ENCODE measurements at regions not wholly inside any gene's neighbourhood (a gene's known extent, or its start where the extent isn't known, plus 50 kb on each side); places are given as distances from the start of the nearest gene placed in this dataset.

GRCh38 chr12:78683626-78684025, 180.9 kb upstream of the SYT1 start:
- TF ChIP-seq CTCF (IDR thresholded peaks at IDR 0.05): no peak

- TF ChIP-seq CTCF (IDR thresholded peaks at IDR 0.05): no peak
Measured at GRCh38 chr12:78684419-78684818, 180.2 kb upstream of the SYT1 start.

- no peak for TF ChIP-seq CTCF (IDR thresholded peaks at IDR 0.05)
Measured at GRCh38 chr12:78695749-78696148, 168.8 kb upstream of the SYT1 start.

- no peak for TF ChIP-seq CTCF (IDR thresholded peaks at IDR 0.05)
Measured at GRCh38 chr12:78696267-78696666, 168.3 kb upstream of the SYT1 start.

GRCh38 chr12:78697817-78698415, 166.7 kb upstream of the SYT1 start:
- no peak for TF ChIP-seq CTCF (IDR thresholded peaks at IDR 0.05)

- no peak for TF ChIP-seq CTCF (IDR thresholded peaks at IDR 0.05)
Measured at GRCh38 chr12:78698747-78699146, 165.8 kb upstream of the SYT1 start.

- TF ChIP-seq CTCF (IDR thresholded peaks at IDR 0.05): no peak
Measured at GRCh38 chr12:78700565-78700964, 164.0 kb upstream of the SYT1 start.

Measured in LNCAP (cell line).